Glutamatergic neuron (in vitro differentiated cells): ENCODE measurements at regions not wholly inside any gene's neighbourhood (a gene's known extent, or its start where the extent isn't known, plus 50 kb on each side); places are given as distances from the start of the nearest gene placed in this dataset.

Experiments
- DNase-seq: peaks from one replicate; pipeline ENCODE4 v3.0.0; 2022
- H3K27ac Mint-ChIP-seq: one replicate; pipeline ENCODE4 v1.8.0; 2020; ENCODE audit warnings: mild to moderate bottlenecking, mixed read lengths, inconsistent platforms; ENCODE audit not compliant: unreplicated experiment
- H3K27me3 Mint-ChIP-seq: one replicate; pipeline ENCODE4 v1.8.0; 2020; ENCODE audit warnings: mild to moderate bottlenecking, moderate library complexity, mixed read lengths, inconsistent platforms; ENCODE audit not compliant: unreplicated experiment
- H3K36me3 Mint-ChIP-seq: one replicate; pipeline ENCODE4 v1.8.0; 2020; ENCODE audit warnings: mild to moderate bottlenecking, mixed read lengths, inconsistent platforms; ENCODE audit not compliant: unreplicated experiment
- H3K4me1 Mint-ChIP-seq: one replicate; pipeline ENCODE4 v1.8.0; 2020; ENCODE audit warnings: mild to moderate bottlenecking, low read depth, mixed read lengths, inconsistent platforms; ENCODE audit not compliant: unreplicated experiment
- H3K4me3 Mint-ChIP-seq: one replicate; pipeline ENCODE4 v1.8.0; 2020; ENCODE audit warnings: mild to moderate bottlenecking, mixed read lengths, inconsistent platforms; ENCODE audit not compliant: unreplicated experiment
- H3K9me3 Mint-ChIP-seq: one replicate; pipeline ENCODE4 v1.8.0; 2020; ENCODE audit warnings: mild to moderate bottlenecking, moderate library complexity, mixed read lengths, inconsistent platforms; ENCODE audit not compliant: unreplicated experiment
- TF ChIP-seq, protein P1 (sequence below): fragments of 200-600 bp; sonication (generic); IDR thresholded peaks from one replicate; pipeline ENCODE4 v1.5.0; 2021; ENCODE audit not compliant: partially characterized antibody, unreplicated experiment

DNA sequence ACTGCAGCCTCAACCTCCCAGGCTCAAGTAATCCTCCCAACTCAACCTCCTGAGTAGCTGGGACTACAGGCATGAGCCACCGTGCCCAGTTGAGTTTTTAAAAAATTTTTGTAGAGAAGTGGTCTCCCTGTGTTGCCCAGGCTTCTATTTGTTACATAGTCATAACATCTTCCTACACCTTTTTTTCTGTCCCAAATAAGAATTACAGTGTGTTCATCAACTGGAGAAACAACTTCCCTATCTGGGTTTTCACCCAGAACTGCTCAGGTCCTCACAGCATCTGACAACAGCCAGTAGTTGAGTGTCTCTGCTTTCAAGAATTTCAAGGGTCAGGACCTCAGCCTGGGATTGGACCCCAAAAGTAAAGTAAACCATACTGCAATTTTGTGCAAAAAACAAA lies 235.2 kb upstream of the AMIGO2 start:
- TF ChIP-seq, protein P1, sequence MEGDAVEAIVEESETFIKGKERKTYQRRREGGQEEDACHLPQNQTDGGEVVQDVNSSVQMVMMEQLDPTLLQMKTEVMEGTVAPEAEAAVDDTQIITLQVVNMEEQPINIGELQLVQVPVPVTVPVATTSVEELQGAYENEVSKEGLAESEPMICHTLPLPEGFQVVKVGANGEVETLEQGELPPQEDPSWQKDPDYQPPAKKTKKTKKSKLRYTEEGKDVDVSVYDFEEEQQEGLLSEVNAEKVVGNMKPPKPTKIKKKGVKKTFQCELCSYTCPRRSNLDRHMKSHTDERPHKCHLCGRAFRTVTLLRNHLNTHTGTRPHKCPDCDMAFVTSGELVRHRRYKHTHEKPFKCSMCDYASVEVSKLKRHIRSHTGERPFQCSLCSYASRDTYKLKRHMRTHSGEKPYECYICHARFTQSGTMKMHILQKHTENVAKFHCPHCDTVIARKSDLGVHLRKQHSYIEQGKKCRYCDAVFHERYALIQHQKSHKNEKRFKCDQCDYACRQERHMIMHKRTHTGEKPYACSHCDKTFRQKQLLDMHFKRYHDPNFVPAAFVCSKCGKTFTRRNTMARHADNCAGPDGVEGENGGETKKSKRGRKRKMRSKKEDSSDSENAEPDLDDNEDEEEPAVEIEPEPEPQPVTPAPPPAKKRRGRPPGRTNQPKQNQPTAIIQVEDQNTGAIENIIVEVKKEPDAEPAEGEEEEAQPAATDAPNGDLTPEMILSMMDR: no peak
- H3K4me3 Mint-ChIP-seq: no peak overlapping the region
- peaks cover 2% of the 10 kb centered on the region for H3K27me3 Mint-ChIP-seq
- DNase-seq: no peak
- no peaks in the 10 kb centered on the region for H3K4me1 Mint-ChIP-seq
- no peaks in the 10 kb centered on the region for H3K36me3 Mint-ChIP-seq
- no peaks in the 10 kb centered on the region for H3K9me3 Mint-ChIP-seq
- H3K27ac Mint-ChIP-seq: no peak overlapping the region

DNA sequence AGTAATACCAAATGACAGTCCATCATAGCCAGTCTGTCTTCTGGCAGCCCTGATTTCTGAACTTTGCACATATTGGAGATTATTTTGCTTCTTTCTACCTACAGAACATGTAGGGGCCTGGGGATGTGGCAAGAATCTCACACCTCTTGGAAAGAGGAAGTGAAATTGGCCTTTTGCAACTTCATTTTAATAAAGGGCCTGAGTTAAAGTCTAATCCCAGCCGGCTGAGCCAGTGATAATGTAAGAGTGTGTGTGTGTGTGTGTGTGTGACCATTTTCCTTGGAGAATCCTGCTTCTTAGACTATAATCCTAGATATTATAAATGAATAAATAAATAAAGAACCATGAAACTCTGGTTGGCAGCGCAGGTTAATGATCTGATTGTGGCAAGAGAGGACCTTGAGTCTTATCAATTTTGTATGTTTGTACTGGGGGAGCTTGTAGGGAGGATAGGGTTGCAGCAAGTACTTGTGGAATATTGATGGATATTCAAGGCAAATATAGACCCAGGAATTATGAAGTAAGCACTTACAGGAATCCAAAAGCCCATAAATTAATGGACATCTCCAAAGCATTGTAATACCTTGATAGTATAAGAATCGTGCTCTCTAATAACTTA lies 233.2 kb upstream of the AMIGO2 start:
- Mint-ChIP-seq H3K27ac (no peak overlapping the region), H3K9me3 (no peaks in the 10 kb centered on the region), H3K36me3 (no peaks in the 10 kb centered on the region), H3K27me3 (peaks cover 2% of the 10 kb centered on the region), H3K4me3 (no peak overlapping the region), H3K4me1 (no peaks in the 10 kb centered on the region)
- no peak for DNase-seq
- TF ChIP-seq, protein P1: no peak

DNA sequence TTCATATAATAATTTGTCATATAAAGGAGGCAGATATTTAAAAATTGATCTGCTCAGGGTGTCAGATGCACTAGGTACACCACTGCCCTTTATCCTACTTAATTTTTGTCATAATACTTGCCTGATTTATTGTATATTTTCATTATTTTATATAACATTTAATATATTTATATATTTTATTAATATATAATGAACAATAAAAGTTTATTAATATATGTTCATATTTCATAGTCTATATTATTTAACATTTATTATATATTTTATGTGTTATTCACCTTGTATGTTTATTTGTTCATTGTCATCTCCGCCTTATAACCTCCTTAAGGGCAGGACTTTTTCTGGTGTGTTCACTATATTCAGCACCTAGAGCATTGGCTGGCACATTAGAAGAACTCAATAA lies 232.4 kb upstream of the AMIGO2 start:
- Mint-ChIP-seq H3K36me3 (no peaks in the 10 kb centered on the region), H3K4me1 (no peaks in the 10 kb centered on the region), H3K27me3 (peaks cover 2% of the 10 kb centered on the region), H3K27ac (no peak overlapping the region), H3K9me3 (no peaks in the 10 kb centered on the region), H3K4me3 (no peak overlapping the region)
- no peak for DNase-seq
- TF ChIP-seq, protein P1: no peak

DNA sequence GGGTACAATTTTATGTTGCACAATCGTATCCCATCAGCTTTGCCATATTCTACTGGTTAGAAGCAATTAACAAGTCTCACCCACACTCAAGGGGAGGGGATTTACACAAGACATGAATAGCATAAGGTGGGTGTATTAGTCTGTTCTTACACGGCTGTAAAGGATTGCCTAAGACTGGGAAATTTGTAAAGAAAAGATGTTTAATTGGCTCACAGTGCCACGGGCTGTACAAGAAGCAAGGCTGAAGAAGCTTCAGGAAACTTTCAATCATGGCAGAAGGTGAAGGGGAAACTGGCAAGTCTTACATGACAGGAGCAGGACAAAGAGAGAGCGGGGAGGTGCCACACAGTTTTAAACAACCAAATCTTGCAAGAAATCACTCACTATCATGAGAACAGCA lies 231.8 kb upstream of the AMIGO2 start:
- Mint-ChIP-seq H3K27ac (no peak overlapping the region), H3K36me3 (no peaks in the 10 kb centered on the region), H3K9me3 (no peaks in the 10 kb centered on the region), H3K4me1 (no peaks in the 10 kb centered on the region), H3K27me3 (peaks cover 2% of the 10 kb centered on the region), H3K4me3 (no peak overlapping the region)
- DNase-seq: no peak
- TF ChIP-seq, protein P1: no peak

DNA sequence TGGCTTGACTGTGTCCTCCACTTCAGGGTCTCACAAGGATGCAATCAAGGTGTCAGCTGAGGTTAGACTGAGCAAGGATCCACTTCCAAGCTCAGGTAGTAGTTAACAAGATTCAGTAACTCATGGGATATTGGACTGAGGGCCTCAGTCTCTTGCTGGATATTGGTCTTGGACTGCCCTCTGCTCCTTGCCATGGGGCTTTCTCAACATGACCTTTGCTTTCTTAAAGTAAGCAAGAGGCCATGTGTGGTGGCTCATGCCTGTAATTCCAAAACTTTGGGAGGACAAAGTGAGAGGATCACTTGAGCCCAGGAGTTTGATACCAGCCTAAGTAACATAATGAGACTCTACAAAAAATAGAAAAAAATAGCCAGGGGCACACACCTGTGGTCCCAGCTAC lies 231.3 kb upstream of the AMIGO2 start:
- no peak overlapping the region for H3K4me3 Mint-ChIP-seq
- H3K27ac Mint-ChIP-seq: no peak overlapping the region
- TF ChIP-seq, protein P1: no peak
- DNase-seq: no peak
- H3K9me3 Mint-ChIP-seq: no peaks in the 10 kb centered on the region
- H3K27me3 Mint-ChIP-seq: peaks cover 2% of the 10 kb centered on the region
- H3K4me1 Mint-ChIP-seq: no peaks in the 10 kb centered on the region
- no peaks in the 10 kb centered on the region for H3K36me3 Mint-ChIP-seq
